WTC11 (cell line): ENCODE measurements at regions not wholly inside any gene's neighbourhood (a gene's known extent, or its start where the extent isn't known, plus 50 kb on each side); places are given as distances from the start of the nearest gene placed in this dataset.

Source experiments
- ATAC-seq: fragments of 200-7000 bp; cut with Tn5 transposase; 2 replicates; pipeline ENCODE4 v1.10.0; 2021; ENCODE audit warnings: mild to moderate bottlenecking, moderate library complexity
- CTCF ChIA-PET: fragments of 300-600 bp; sonication (Branson Sonifier 250); formaldehyde crosslinking; loops from one replicate; lab custom pipeline; 2021; ENCODE audit warnings: antibody characterized with exemption; lab: Charles Lee
- POLR2A ChIA-PET: fragments of 350-600 bp; sonication (Branson Sonifier 250); formaldehyde crosslinking; loops from one replicate; lab custom pipeline; 2021; ENCODE audit warnings: antibody characterized with exemption; lab: Charles Lee
- DNase-seq: peaks from one replicate; pipeline ENCODE4 v3.0.0; 2021; ENCODE audit warnings: low spot score
- H3K27ac Mint-ChIP-seq: 2 replicates; pipeline ENCODE4 v1.8.0; 2021; ENCODE audit warnings: mixed read lengths
- H3K27me3 Mint-ChIP-seq: 2 replicates; pipeline ENCODE4 v1.8.0; 2021; ENCODE audit warnings: low read depth, mild to moderate bottlenecking, moderate library complexity, mixed read lengths
- H3K36me3 Mint-ChIP-seq: 2 replicates; pipeline ENCODE4 v1.8.0; 2021; ENCODE audit warnings: mixed read lengths
- H3K4me1 Mint-ChIP-seq: 2 replicates; pipeline ENCODE4 v1.8.0; 2022; ENCODE audit warnings: mixed read lengths
- H3K4me3 Mint-ChIP-seq: 2 replicates; pipeline ENCODE4 v1.8.0; 2021; ENCODE audit warnings: mild to moderate bottlenecking, moderate library complexity, mixed read lengths
- H3K9me3 Mint-ChIP-seq: 2 replicates; pipeline ENCODE4 v1.8.0; 2021; ENCODE audit warnings: mixed read lengths
- CDX4 ChIP-seq: fragments of 250-450 bp; sonication (Bioruptor Pico); IDR thresholded peaks from 2 replicates; pipeline ENCODE4 v1.9.0; 2021; ENCODE audit warnings: moderate library complexity, mild to moderate bottlenecking, inconsistent platforms, borderline replicate concordance
- CREM ChIP-seq: sonication (generic); formaldehyde crosslinking; IDR thresholded peaks from 2 replicates; pipeline ENCODE4 v1.8.1; 2022; ENCODE audit warnings: mild to moderate bottlenecking, missing genetic modification reagents, moderate library complexity
- E2F4 ChIP-seq: sonication (generic); formaldehyde crosslinking; IDR thresholded peaks from 2 replicates; pipeline ENCODE4 v1.8.1; 2022; ENCODE audit warnings: low read depth, mild to moderate bottlenecking, moderate library complexity, missing genetic modification reagents, borderline replicate concordance
- E2F5 ChIP-seq: sonication (generic); formaldehyde crosslinking; IDR thresholded peaks from 2 replicates; pipeline ENCODE4 v1.8.1; 2022; ENCODE audit warnings: mild to moderate bottlenecking, moderate library complexity, missing genetic modification reagents
- FOXJ3 ChIP-seq: sonication (generic); formaldehyde crosslinking; IDR thresholded peaks from 2 replicates; pipeline ENCODE4 v1.9.0; 2021; ENCODE audit warnings: missing genetic modification reagents, mild to moderate bottlenecking, borderline replicate concordance
- FOXK1 ChIP-seq: sonication (generic); formaldehyde crosslinking; IDR thresholded peaks from 2 replicates; pipeline ENCODE4 v1.8.0; 2022; ENCODE audit warnings: mild to moderate bottlenecking, moderate library complexity, missing genetic modification reagents
- GRHL2 ChIP-seq: fragments of 250-450 bp; sonication (Bioruptor Pico); IDR thresholded peaks from 2 replicates; pipeline ENCODE4 v1.8.0; 2022; ENCODE audit warnings: mild to moderate bottlenecking, moderate library complexity; ENCODE audit not compliant: insufficient replicate concordance, severe bottlenecking
- IRF2 ChIP-seq: sonication (generic); formaldehyde crosslinking; IDR thresholded peaks from 2 replicates; pipeline ENCODE4 v1.8.0; 2022; ENCODE audit warnings: low read depth, missing genetic modification reagents, borderline replicate concordance
- MYBL2 ChIP-seq: sonication (generic); formaldehyde crosslinking; IDR thresholded peaks from 2 replicates; pipeline ENCODE4 v1.8.1; 2023; ENCODE audit warnings: mild to moderate bottlenecking, moderate library complexity, missing genetic modification reagents
- PREB ChIP-seq: sonication (generic); formaldehyde crosslinking; IDR thresholded peaks from 2 replicates; pipeline ENCODE4 v1.8.1; 2022; ENCODE audit warnings: mild to moderate bottlenecking, missing genetic modification reagents, moderate library complexity, borderline replicate concordance
- PRRX2 ChIP-seq: fragments of 250-450 bp; sonication (Bioruptor Pico); IDR thresholded peaks from 2 replicates; pipeline ENCODE4 v1.8.0; 2021; ENCODE audit warnings: mild to moderate bottlenecking
- SOX15 ChIP-seq: fragments of 250-450 bp; sonication (Bioruptor Pico); IDR thresholded peaks from 2 replicates; pipeline ENCODE4 v1.9.0; 2021; ENCODE audit warnings: mild to moderate bottlenecking
- TP53 ChIP-seq: sonication (generic); formaldehyde crosslinking; IDR thresholded peaks from 2 replicates; pipeline ENCODE4 v1.8.1; 2023; ENCODE audit warnings: mild to moderate bottlenecking, missing genetic modification reagents
- ZBTB43 ChIP-seq: sonication (generic); formaldehyde crosslinking; IDR thresholded peaks from 2 replicates; pipeline ENCODE4 v1.8.1; 2023; ENCODE audit warnings: mild to moderate bottlenecking, missing genetic modification reagents
- ZNF512 ChIP-seq: sonication (generic); formaldehyde crosslinking; IDR thresholded peaks from 2 replicates; pipeline ENCODE4 v1.8.1; 2022; ENCODE audit warnings: missing genetic modification reagents, borderline replicate concordance
- TF ChIP-seq, protein P1 (sequence below): sonication (generic); formaldehyde crosslinking; IDR thresholded peaks from 2 replicates; pipeline ENCODE4 v1.8.1; 2023; ENCODE audit warnings: mild to moderate bottlenecking, missing genetic modification reagents, moderate library complexity
- TF ChIP-seq, protein P2 (sequence below): fragments of 250-450 bp; sonication (Bioruptor Pico); conservative IDR thresholded peaks from 2 replicates; pipeline ENCODE4 v1.9.0; 2021; ENCODE audit warnings: mild to moderate bottlenecking

- H3K36me3 Mint-ChIP-seq, result no peaks in the 10 kb centered on the region
- H3K4me1 Mint-ChIP-seq, result peaks cover 4% of the 10 kb centered on the region
- H3K27me3 Mint-ChIP-seq, result no peaks in the 10 kb centered on the region
- no peak for TF ChIP-seq ZBTB43 (CRISPR knock-in tag)
- no peak for ATAC-seq
- H3K9me3 Mint-ChIP-seq, result peaks cover 7% of the 10 kb centered on the region; the same call in 1 of the 2 replicates
- H3K4me3 Mint-ChIP-seq, result no peak overlapping the region
- DNase-seq, result no peak
- no peak overlapping the region for H3K27ac Mint-ChIP-seq
- CTCF ChIA-PET, result no interaction called here
- POLR2A ChIA-PET, result no interaction called here
Observed at GRCh38 chr9:31536471-31536870, 848.0 kb upstream of the ACO1 start.

GRCh38 chr9:31541721-31542281 lies 842.6 kb upstream of the ACO1 start:
- H3K27ac Mint-ChIP-seq, result no peak overlapping the region
- no peak for TF ChIP-seq TP53 (CRISPR knock-in tag)
- no peak for TF ChIP-seq CREM (CRISPR knock-in tag)
- TF ChIP-seq ZNF512 (CRISPR knock-in tag), result no peak
- TF ChIP-seq IRF2, result no peak
- TF ChIP-seq FOXK1, result no peak
- TF ChIP-seq, protein P1, sequence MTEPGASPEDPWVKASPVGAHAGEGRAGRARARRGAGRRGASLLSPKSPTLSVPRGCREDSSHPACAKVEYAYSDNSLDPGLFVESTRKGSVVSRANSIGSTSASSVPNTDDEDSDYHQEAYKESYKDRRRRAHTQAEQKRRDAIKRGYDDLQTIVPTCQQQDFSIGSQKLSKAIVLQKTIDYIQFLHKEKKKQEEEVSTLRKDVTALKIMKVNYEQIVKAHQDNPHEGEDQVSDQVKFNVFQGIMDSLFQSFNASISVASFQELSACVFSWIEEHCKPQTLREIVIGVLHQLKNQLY (CRISPR knock-in tag), result no peak
- TF ChIP-seq, protein P2, sequence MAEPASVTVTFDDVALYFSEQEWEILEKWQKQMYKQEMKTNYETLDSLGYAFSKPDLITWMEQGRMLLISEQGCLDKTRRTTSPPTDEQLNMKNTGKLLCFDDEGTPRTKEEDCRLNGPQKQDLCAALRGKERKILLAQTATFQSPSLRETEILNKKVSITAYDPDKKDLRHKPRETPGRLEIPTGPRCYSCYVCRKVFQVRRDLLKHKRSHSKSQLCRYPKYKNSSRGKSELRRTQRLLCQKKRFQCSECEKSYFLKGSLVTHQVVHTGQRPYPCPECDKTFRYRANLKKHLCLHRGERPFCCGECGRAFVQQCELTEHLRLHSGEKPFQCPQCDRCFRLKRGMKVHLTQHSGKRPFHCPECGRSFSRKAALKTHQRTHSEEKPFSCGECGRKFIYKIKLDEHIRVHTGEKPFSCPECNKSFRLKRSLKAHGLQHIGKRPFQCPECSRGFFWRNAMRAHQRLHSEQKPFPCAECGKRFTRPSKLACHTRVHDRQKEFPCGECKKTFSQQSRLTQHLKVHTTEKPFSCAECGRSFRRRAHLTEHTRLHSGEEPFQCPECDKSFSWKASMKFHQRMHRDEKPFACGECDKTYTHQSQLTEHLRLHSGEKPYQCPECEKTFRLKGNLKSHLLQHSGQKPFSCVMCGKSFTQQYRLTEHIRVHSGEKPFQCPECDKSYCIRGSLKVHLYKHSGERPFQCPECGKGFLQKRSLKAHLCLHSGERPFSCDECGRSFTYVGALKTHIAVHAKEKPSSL, result no peak
- no peak for TF ChIP-seq GRHL2
- TF ChIP-seq, all 79 proteins: peak for 0
- Mint-ChIP-seq H3K4me3 (no peak overlapping the region), H3K9me3 (peaks cover 6% of the 10 kb centered on the region), H3K27me3 (no peaks in the 10 kb centered on the region), H3K4me1 (peaks cover 11% of the 10 kb centered on the region), H3K36me3 (0 out of 2 replicates have a peak, but pooled peaks cover 3% of the 10 kb centered on the region)
- ChIA-PET CTCF (interaction anchor here (0.6 to 1.4 kb wide), 8 partner anchors 103 to 205 kb away, joined by 3 to 5 read pairs (median 3); no protein-coding TSS in a partner anchor), POLR2A (no interaction called here)
- ATAC-seq (no peak), DNase-seq (no peak)

DNA sequence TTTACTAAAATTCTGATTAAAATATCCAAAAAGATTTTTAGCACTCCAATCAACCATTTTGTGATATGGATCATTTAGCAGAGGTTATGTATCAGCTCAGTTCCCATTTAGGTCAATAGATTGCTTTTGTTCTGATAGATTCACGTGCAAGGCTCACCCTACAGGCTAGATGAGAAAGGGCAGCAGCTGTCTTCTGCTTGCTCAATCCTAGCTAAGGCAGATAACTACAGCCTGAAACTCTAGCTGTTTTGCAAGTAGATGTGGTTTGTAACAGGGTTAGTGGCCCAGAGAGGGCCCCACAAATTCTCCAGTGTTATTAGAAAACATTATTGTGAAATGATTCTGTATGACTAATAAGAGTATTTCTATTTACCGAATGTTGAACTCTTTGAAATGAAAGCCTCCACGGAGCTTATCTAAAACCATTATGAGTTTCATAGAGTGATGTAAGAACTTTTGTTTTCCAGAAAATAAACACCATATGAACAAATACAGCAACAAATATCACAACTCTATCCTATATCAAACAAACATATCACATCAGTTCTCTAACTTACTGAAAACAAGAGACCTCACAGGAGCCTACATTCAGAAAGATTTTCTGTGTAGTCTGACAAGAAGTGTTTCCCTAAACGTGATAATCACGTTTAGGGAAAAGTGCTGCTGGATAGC lies 841.9 kb upstream of the ACO1 start:
- no peak overlapping the region for H3K27ac Mint-ChIP-seq
- H3K4me3 Mint-ChIP-seq, result no peak overlapping the region
- ChIA-PET POLR2A (no interaction called here), CTCF (interaction anchor here (0.6 to 1.4 kb wide), 9 partner anchors 103 to 218 kb away, joined by 3 to 5 read pairs (median 3); no protein-coding TSS in a partner anchor)
- DNase-seq, result peak; percentile 17
- 0 out of 2 replicates have a peak, but pooled peaks cover 3% of the 10 kb centered on the region for H3K36me3 Mint-ChIP-seq
- H3K27me3 Mint-ChIP-seq, result no peaks in the 10 kb centered on the region
- H3K4me1 Mint-ChIP-seq, result peaks cover 18% of the 10 kb centered on the region
- no peak for TF ChIP-seq PREB (CRISPR knock-in tag)
- no peak for TF ChIP-seq TP53 (CRISPR knock-in tag)
- TF ChIP-seq FOXJ3 (CRISPR knock-in tag), result no peak
- TF ChIP-seq E2F4 (CRISPR knock-in tag), result no peak
- TF ChIP-seq CDX4 (CRISPR knock-in tag), result no peak
- TF ChIP-seq MYBL2 (CRISPR knock-in tag), result no peak
- TF ChIP-seq PRRX2, result no peak
- no peak for TF ChIP-seq E2F5
- no peak for TF ChIP-seq SOX15 (CRISPR knock-in tag)
- ATAC-seq, result peak; percentile 97
- peaks cover 6% of the 10 kb centered on the region for H3K9me3 Mint-ChIP-seq
